Smooth muscle cell (in vitro differentiated cells): ENCODE measurements at regions not wholly inside any gene's neighbourhood (a gene's known extent, or its start where the extent isn't known, plus 50 kb on each side); places are given as distances from the start of the nearest gene placed in this dataset.

Experiments used
- DNase-seq: peaks from one replicate; lab custom pipeline; 2025; ENCODE audit not compliant: unreplicated experiment; lab: John Stamatoyannopoulos, UW
- H2AFZ ChIP-seq: fragments of 200-600 bp; sonication (generic); 2 replicates; pipeline ENCODE4 v1.6.0; 2016; ENCODE audit warnings: antibody characterized with exemption, low read depth, mild to moderate bottlenecking
- H3F3A ChIP-seq: fragments of 200-600 bp; sonication (generic); 2 replicates; pipeline ENCODE4 v1.6.0; 2017; ENCODE audit warnings: antibody characterized with exemption, low read depth
- H3K27ac ChIP-seq: fragments of 200-600 bp; sonication (generic); 2 replicates; pipeline ENCODE4 v1.5.1; 2016; ENCODE audit warnings: low read depth, mild to moderate bottlenecking
- H3K27me3 ChIP-seq: fragments of 200-600 bp; sonication (generic); 2 replicates; pipeline ENCODE4 v1.6.1; 2016; ENCODE audit warnings: low read depth, mild to moderate bottlenecking
- H3K36me3 ChIP-seq: fragments of 200-600 bp; sonication (generic); 2 replicates; pipeline ENCODE4 v1.5.1; 2016; ENCODE audit warnings: low read depth
- H3K4me1 ChIP-seq: fragments of 200-600 bp; sonication (generic); 2 replicates; pipeline ENCODE4 v1.5.1; 2016; ENCODE audit warnings: low read depth
- H3K4me2 ChIP-seq: fragments of 200-600 bp; sonication (generic); 2 replicates; pipeline ENCODE4 v1.6.0; 2016; ENCODE audit warnings: mild to moderate bottlenecking
- H3K4me3 ChIP-seq: fragments of 200-600 bp; sonication (generic); 2 replicates; pipeline ENCODE4 v1.5.1; 2016; ENCODE audit warnings: mild to moderate bottlenecking
- H3K79me2 ChIP-seq: fragments of 200-600 bp; sonication (generic); 2 replicates; pipeline ENCODE4 v1.6.0; 2016; ENCODE audit warnings: low read depth, mild to moderate bottlenecking
- H3K9ac ChIP-seq: fragments of 200-600 bp; sonication (generic); 2 replicates; pipeline ENCODE4 v1.6.0; 2016; ENCODE audit warnings: low read depth
- H3K9me3 ChIP-seq: fragments of 200-600 bp; sonication (generic); replicated peaks from 2 replicates; pipeline ENCODE4 v1.5.1; 2016; ENCODE audit warnings: low read depth
- H4K20me1 ChIP-seq: fragments of 200-600 bp; sonication (generic); 2 replicates; pipeline ENCODE4 v1.6.0; 2016; ENCODE audit warnings: low read depth
- CTCF ChIP-seq: fragments of 200-600 bp; sonication (generic); IDR thresholded peaks from 2 replicates; pipeline ENCODE4 v1.5.1; 2017; ENCODE audit warnings: borderline replicate concordance, mild to moderate bottlenecking, antibody characterized with exemption; ENCODE audit not compliant: insufficient read depth, poor library complexity, severe bottlenecking
- WGBS: methylation state at CpG from one replicate; pipeline ENCODE4 v1.1.7; 2016; ENCODE audit warnings: low lambda C conversion rate; 5-methylcytosine and 5-hydroxymethylcytosine counted together

DNA sequence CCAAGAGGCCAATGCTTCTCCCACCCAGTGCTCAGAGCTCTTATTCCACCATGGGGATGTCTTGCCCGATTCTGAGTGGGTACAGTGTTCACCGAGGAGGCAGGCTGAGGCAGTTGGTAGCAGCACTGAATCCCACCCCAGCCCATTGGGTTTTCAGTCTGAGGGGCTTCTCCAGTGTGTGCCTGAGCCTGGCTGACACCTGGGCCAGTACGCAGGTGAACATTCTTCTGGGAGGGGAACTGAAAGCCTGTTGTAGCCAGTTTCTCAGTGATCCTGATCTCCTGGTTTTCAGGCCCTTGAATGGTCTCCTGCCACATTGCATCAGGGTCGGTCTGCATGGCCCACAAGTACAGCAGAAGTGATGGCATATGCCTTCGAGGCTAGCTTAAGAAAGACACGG, 98.2 kb downstream of the TMEM17 start:
- no peak for DNase-seq
- Histone ChIP-seq H3F3A (no peaks in the 10 kb centered on the region), H3K9ac (no peak overlapping the region), H3K4me1 (peaks cover 14% of the 10 kb centered on the region), H3K27me3 (no peaks in the 10 kb centered on the region), H3K9me3 (no peaks in the 10 kb centered on the region), H2AFZ (no peak overlapping the region), H3K4me2 (no peak overlapping the region), H3K36me3 (no peaks in the 10 kb centered on the region), H4K20me1 (no peaks in the 10 kb centered on the region), H3K79me2 (no peaks in the 10 kb centered on the region), H3K27ac (no peak overlapping the region), H3K4me3 (no peak overlapping the region)
- TF ChIP-seq CTCF = no peak
- WGBS = 89% methylated on average over 5 of the region's 6 CpGs

- no peak overlapping the region for H3K9ac ChIP-seq
- no peaks in the 10 kb centered on the region for H3K27me3 ChIP-seq
- H3K9me3 ChIP-seq = no peaks in the 10 kb centered on the region
- H2AFZ ChIP-seq = no peak overlapping the region
- H3K4me1 ChIP-seq = peaks cover 14% of the 10 kb centered on the region
- H3K4me3 ChIP-seq = no peak overlapping the region
- H3K79me2 ChIP-seq = no peaks in the 10 kb centered on the region
- H4K20me1 ChIP-seq = no peaks in the 10 kb centered on the region
- H3F3A ChIP-seq = no peaks in the 10 kb centered on the region
- H3K4me2 ChIP-seq = no peak overlapping the region
- no peaks in the 10 kb centered on the region for H3K36me3 ChIP-seq
- H3K27ac ChIP-seq = no peak overlapping the region
- no peak for DNase-seq
- TF ChIP-seq CTCF = no peak
- WGBS = 97% methylated on average over 7 of the region's 7 CpGs
Observed at GRCh38 chr2:62407401-62407800, 98.6 kb downstream of the TMEM17 start.

GRCh38 chr2:62406573-62407043, 99.4 kb downstream of the TMEM17 start:
- Histone ChIP-seq H3K27me3 (no peaks in the 10 kb centered on the region), H3K4me3 (no peak overlapping the region), H4K20me1 (no peaks in the 10 kb centered on the region), H3K4me2 (no peak overlapping the region), H3K79me2 (no peaks in the 10 kb centered on the region), H2AFZ (no peak overlapping the region), H3K4me1 (peaks cover 10% of the 10 kb centered on the region), H3F3A (no peaks in the 10 kb centered on the region), H3K9me3 (no peaks in the 10 kb centered on the region), H3K36me3 (no peaks in the 10 kb centered on the region), H3K27ac (no peak overlapping the region), H3K9ac (no peak overlapping the region)
- 93% methylated on average over 3 of the region's 3 CpGs for WGBS
- no peak for TF ChIP-seq CTCF
- no peak for DNase-seq

- H3K79me2 ChIP-seq = no peaks in the 10 kb centered on the region
- TF ChIP-seq CTCF = no peak
- H3K27me3 ChIP-seq = no peaks in the 10 kb centered on the region
- H3K4me3 ChIP-seq = no peak overlapping the region
- no peak overlapping the region for H3K27ac ChIP-seq
- H3K36me3 ChIP-seq = no peaks in the 10 kb centered on the region
- H3K9ac ChIP-seq = no peak overlapping the region
- no peak overlapping the region for H2AFZ ChIP-seq
- H3K4me1 ChIP-seq = no peaks in the 10 kb centered on the region
- no peak for DNase-seq
- H3K9me3 ChIP-seq = no peaks in the 10 kb centered on the region
- no peaks in the 10 kb centered on the region for H4K20me1 ChIP-seq
- no peaks in the 10 kb centered on the region for H3F3A ChIP-seq
- WGBS = 93% methylated on average over 5 of the region's 5 CpGs
- no peak overlapping the region for H3K4me2 ChIP-seq
Observed at GRCh38 chr2:62404913-62405312, 101.1 kb downstream of the TMEM17 start.
